ENCODE measurements at regions not wholly inside any gene's neighbourhood (a gene's known extent, or its start where the extent isn't known, plus 50 kb on each side); places are given as distances from the start of the nearest gene placed in this dataset.
"Not testable (repeated sequence)": the region's sequence is repeated elsewhere in the genome, so short reads cannot be mapped to it uniquely, and the experiment has no call there.

DNA sequence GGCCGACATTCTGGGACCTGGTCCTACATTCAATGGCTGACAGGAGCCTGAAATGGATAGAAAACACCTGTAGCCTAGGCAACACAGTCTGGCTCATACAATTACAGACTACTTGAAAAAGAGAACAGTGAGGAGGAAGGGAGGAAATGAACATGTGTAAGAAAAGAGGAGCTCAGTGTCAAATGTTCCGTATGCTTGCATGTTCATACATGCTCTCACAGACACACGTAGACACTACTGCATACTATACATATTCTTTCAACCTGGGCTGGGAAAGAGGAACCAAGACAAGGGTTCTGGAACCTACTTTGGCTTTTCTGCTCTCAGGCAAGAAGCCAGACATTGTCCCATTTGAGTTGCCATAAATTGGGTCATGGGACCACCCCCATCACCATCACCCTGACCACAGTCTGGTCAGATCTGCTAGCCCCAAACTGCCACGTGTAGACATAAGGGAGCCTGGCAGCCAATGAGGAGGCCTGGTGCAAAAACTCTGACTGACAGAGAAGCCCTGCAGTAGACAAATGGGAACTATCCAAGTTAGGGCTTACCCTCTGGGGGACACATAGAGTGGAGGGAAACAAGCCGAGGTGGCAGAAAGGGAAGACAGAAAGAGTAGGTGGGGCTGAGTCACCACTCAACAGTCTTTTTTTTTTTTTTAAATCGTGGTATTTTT lies 310.0 kb downstream of the SHQ1 start:
- in situ Hi-C loops (cut with MboI; ENCODE audit: low sequenced_read_pairs), result no loop called here

DNA sequence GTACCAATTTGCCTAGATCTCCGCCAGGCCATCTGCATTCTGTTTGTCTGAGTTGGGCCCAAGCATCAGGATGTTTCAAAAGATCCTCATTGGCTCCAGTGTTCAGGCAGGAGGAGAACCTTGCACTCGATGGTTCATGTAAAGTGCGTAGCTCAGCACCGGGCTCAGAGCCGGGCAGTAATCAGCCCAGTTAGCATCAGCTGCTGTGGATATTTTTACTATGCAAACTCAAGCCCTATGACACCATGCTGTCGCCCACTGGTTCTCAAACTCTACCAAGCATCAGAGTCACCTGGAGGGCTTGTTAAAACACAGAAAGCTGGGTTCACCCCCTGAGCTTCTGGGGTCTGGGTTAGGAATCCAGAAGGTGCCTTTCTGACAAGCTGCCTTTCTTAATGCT lies 310.8 kb downstream of the SHQ1 start:
- in situ Hi-C loops (cut with MboI; ENCODE audit: low sequenced_read_pairs), result no loop called here

DNA sequence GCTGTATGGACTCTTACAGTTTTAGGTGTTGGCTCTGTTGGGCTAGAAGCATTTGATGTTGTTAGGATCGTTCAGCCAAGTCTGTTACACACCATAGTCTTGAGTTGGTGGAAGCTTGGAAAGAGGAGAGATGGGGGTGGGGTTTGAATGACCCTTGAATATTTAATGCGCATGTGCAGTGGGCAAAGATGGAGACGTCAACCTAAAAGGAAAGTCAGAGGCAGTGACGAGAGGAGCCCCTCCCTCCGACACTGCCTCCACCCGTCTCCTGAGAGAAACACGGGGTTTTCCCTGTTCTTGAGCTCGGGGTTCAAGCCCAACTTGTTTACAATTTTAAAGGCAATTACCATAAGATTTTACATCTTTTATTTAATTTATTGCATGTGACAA lies 311.4 kb downstream of the SHQ1 start:
- in situ Hi-C loops (cut with MboI; ENCODE audit: low sequenced_read_pairs), result no loop called here

DNA sequence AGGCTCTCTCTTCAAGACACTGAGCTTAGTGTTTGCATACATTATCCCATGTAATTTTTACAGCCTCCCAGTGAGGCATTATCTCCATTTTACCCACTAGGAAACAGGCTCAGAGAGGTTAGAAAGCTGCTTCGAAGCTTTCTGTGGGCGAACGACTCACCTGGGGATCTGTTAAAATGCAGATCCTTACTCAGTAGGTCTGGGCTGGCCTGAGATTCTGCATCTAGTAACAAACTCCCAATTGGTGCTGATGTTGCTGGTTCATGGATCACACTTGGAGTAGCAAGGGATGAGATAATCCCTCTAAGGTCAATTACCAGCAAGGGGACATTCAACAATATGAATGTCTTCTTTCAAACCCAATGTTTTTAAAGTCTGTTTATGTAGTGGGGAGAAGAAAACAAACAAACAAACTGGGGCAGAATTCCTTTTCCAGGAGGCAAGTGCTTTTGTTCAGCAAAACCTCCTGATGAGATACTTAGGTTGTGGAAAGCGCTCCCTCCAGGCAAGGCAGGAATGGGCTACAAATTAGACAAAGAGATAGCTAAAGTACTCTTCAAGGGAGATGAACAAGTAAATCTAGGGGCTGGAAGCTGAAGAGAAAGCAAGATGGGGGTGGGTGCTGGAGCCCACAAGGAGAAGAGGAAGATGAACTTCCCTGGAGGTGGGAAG lies 311.9 kb downstream of the SHQ1 start:
- in situ Hi-C loops (cut with MboI; ENCODE audit: low sequenced_read_pairs), result no loop called here

DNA sequence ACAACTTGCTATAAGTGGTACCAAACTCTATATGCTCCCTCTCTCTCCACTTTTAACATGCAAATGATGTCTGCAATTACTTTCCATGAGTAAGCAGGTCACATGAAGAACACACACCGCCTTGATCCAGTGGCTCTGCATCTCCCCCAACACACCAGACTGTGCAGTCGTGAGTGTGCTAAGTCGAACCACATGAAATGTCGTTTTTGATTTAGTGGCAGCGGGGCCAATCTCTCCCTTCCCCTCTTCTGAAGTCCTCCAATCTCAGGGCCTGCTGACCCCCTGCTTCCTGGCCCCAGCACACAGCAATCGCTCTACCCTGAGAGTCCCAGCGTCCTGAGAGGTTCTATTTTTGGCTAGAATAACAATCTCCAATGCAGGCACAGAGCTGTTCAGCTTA lies 312.5 kb downstream of the SHQ1 start:
- in situ Hi-C loops (cut with MboI; ENCODE audit: low sequenced_read_pairs), result no loop called here

DNA sequence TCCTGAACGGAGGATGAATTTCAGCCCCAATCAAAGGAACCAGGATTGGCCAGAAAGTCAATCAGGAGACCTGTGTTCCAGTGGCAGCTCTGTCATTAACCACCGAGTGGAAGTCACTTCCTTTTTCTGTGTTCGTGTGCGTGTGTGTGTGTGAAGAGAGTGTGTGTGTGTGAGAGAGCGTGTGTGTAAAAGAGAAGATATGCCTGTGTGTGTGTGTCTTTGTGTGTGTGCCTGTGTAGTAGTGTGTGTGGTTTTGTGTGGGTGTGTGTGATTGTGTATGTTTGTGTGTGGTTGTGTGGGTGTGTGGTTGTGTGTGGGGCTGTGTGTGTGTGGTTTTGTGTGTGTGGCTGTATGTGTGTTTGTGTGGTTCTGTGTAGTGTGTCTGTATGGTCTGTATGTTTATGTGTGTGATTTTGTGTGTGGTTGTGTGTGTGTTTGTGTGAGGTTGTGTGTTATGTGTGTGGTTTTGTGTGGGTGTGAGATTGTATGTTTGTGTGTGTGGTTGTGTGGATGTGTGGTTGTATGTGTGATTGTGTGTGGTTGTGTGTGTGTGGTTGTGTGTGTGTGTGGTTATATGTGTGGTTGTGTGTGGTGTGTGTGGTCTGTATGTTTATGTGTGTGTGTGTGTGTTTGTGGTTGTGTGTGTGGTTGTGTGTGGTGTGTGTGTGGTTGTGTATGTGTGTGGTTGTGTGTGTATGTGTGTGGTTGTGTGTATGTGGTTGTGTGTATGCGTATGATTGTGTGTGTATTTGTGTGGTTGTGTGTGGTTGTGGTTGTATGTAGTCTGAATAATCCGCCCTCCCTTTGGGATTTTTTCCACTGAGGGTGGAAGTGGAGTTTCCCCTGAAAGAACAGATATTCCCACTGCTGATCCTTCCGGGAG lies 314.4 kb downstream of the SHQ1 start:
- in situ Hi-C loops (cut with MboI; ENCODE audit: low sequenced_read_pairs), result no loop called here

DNA sequence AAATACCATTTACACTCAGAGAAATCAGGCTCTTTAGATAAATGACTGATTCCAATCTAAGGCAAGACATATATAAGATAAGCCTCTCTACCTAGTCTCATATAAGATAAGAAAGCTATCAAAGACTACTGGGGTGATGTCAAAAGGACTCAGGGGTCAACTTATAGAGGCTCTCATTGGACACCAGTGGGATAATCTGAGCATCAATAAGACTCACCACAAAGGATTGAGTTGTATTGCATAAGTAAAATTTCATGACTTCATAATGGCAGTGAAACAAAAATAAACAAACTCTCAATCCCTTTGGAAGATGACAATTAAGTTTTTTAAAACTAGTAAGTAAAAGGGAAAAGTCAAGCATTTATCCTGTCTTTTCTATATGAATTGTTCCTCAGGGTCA lies 317.8 kb downstream of the SHQ1 start:
- in situ Hi-C loops (cut with MboI; ENCODE audit: low sequenced_read_pairs), result no loop called here

DNA sequence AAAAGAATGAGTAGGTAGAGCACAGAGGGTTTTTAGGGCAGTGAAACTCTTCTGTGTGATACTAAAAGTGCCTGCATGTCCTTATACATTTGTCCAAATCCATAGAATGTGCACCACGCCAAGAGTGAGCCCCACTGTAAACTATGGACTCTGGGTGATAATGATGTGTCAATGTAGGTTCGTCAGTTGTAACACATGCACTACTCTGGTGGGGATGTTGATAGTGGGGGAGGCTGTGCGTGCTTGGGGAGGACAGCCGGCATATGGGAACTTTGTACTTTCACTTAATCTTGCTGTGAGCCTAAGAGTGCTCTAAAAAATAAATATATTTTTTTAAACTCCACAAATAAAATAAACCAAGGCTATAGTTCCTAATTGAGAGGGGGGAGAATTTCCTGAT lies 319.2 kb downstream of the SHQ1 start:
- in situ Hi-C loops (cut with MboI; ENCODE audit: low sequenced_read_pairs), result no loop called here

DNA sequence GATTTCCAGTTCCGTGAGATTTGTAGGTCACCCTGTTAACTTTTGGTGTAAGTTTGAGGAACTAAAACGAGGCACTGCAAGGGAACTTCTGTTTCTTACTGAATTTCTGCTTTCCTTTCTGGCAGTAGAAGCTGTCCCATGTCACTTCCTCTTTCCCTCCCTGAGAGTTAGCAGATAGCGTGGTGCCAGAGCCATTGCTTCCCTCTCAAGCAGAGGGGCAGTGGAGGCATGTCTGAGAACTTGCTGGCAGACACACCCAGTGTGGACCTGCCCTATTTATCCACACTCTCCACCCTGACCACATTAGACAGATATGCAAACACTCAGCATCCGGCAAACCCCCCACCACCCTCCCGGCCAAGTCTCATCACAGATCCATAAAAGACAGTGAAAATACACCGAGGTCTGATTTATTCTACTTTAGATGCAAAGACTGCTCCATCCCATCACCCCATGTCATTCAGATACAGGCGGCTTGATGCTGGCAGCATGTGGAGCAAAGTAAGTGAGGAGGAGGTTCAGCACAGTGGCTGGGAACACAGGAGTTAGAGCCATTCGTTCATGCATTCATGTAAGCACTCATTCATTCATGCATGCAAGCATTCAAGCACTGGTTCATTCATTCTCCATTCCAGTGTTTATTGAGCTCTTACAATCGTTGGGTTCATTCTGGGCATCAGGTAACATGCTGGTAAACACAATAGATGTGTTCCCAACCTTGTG lies 324.7 kb downstream of the SHQ1 start:
- in situ Hi-C loops (cut with MboI; ENCODE audit: low sequenced_read_pairs), result no loop called here

DNA sequence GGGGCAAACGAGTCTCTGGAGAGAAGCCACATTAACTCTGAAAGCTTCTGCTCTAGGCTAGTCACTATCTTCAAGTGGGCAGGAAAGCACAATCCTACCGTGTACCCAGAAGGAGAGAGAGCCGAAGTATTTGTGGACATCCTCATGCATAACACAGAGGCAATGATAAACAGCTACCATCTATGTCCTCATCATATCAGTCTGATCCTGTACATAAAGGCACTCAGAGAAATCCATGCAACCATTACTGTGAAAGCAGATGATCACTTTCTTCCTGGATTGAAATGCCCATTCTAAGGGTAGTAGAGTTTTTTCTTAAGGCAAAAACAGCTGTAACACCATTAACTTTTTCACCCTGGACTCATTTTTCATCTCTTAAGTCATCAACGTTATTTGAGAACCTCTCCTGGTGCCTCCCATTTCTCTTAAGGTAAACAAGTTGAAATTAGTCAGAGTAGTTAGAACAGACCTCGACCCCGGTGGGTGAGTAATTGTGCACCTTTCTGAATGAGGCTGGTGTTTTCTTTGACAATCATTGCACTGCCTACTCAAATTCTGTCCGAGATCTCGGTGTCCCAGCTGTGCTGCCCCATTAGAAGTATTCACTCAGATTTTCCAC lies 327.4 kb downstream of the SHQ1 start:
- in situ Hi-C loops (cut with MboI; ENCODE audit: low sequenced_read_pairs), result no loop called here

DNA sequence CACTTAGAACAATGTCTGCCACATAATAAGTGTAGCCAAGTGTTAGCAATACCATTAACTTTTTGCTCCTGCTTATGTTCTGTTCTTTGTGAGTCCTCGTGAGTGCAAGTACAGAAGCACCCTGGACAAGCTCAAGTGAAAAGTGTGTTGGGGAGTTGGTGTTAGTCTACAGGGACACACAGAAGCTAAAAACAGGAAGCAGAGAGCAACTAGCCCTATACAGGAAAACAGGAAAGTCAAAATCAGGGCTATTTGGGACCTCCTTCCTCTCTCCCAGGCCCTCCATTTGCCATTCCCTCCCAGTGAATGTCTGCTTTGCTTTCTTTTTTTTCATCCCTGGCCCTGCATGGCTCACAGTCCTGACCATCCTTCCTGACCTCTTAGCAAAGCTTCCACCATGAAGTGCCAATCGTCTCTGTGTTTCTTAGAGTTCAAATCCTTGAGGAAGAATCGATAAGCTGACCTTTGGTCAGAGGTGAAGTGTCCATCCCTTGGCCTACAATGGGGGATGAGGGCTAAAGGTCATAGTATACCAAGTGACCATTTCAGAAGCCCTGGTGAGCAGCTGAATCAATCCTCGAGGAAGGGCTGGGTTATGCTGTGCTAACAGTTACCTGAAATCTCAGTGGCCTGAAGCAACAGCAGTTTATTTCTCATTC lies 328.2 kb downstream of the SHQ1 start:
- in situ Hi-C loops (cut with MboI; ENCODE audit: low sequenced_read_pairs), result no loop called here

DNA sequence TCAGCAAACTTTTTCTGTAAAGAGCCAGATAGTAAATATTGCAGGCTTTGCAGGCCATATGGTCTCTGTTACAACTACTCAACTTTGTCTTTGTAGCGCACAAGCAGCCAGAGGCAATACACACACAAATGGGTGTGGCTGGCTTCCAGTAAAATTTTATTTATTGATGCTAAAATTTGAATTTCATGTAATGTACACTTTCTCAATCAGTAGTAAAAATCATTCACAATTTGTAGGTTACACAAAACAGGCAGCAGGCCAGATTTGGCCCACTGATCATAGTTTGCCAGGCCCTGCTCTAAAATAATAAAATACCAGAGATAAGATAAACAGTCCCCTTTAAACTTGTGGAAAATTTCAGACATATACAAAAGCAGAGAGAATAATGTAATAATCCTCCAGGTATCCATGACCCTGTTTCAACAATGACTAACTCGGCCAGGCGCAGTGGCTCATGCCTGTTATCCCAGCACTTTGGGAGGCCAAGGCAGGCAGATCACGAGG lies 330.3 kb downstream of the SHQ1 start:
- in situ Hi-C loops (cut with MboI; ENCODE audit: low sequenced_read_pairs), result no loop called here

DNA sequence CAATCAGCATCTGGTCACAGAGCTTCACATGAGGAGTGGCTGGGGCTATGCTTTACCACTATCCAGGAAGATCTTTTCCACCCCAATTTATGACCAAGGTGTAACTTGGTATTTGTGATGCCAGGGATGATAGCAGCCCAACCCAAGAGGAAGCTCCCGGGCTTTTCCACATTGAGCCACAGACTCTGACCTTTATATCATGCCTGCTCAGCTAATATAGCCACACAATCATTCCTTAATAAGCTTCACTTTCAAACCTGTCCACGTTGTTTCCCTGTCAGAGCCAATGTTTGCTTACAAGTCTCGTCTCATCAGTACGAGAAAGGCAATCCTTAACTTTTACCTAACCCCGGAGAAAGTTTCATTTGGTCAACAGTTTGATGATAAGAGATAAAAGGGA lies 330.9 kb downstream of the SHQ1 start:
- in situ Hi-C loops (cut with MboI; ENCODE audit: low sequenced_read_pairs), result no loop called here

DNA sequence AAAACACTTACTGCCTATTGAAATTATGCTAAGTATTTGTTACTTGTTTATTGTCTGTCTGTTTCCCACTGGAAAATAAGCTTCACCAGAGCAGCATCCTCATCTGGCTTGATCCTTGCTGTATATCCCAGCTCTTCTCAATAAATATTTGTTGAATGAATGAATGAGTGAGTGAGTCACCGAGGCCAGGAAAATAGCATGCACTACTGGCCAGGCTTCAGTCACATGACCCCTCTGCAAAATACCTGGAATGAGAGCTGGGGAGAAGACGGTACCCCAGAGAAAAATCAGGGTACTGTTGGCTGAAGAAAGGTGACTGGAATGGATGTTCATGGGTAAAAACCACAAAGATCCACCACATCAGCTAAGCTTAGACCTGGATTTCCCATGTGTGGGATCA lies 331.9 kb downstream of the SHQ1 start:
- in situ Hi-C loops (cut with MboI; ENCODE audit: low sequenced_read_pairs), result no loop called here

DNA sequence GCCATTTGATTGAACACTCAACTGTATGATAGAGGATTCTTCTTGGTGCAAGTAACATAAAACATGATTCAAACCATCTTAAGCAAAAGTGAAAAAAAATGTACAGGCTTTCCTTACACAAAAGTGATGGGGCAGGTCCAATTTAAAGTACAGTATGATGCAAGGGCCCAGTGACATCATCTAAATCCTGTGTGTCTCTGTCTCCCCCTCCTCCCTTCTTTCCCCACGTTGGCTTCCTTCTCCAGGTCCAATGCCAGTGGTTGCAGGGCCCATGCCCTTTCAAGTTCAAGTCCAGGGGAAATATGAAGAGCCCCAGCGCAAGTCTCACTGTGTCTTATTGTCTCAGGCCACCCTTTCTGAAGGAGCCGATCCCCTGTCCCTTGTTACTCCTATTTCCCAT lies 332.3 kb downstream of the SHQ1 start:
- in situ Hi-C loops (cut with MboI; ENCODE audit: low sequenced_read_pairs), result no loop called here

DNA sequence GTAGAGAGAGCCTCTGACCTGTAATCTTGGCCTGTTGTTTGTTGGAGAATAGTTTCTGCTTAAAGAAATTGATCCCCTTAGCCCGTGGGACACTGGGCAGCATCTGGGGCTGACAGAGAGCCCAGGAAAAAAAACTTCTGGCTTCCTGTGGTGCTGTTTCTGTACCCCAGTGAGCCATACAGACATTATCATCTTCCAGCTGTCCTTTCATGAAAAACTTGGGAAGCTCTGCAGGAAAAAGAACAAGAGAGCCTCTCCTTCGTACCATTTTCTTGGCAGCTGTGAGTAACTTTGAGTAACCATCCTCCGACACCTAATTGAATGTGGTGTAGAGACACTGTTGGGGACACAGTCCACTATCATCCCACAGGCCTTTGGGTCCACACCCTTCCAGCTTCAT lies 333.0 kb downstream of the SHQ1 start:
- in situ Hi-C loops (cut with MboI; ENCODE audit: low sequenced_read_pairs), result no loop called here

DNA sequence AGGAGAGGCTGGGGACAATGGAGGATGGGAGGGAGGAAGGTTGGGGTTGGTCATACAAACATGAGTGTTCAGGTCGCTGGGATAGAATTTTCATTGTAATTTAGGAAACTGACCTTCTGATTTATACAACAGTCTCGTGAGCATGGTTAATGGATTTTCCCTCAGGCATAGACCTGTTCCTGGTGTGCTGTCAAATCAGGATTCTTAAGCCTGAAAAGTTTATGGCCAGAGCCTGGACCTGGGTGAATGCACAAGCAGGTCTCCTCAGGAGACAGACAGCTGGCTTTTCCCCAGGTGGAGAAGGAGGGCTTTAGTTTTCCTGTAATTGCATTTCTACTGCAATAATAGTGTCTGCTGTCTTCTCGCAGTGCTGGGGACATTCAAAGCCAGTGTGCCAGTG lies 338.0 kb downstream of the SHQ1 start:
- in situ Hi-C loops (cut with MboI; ENCODE audit: low sequenced_read_pairs), result no loop called here

DNA sequence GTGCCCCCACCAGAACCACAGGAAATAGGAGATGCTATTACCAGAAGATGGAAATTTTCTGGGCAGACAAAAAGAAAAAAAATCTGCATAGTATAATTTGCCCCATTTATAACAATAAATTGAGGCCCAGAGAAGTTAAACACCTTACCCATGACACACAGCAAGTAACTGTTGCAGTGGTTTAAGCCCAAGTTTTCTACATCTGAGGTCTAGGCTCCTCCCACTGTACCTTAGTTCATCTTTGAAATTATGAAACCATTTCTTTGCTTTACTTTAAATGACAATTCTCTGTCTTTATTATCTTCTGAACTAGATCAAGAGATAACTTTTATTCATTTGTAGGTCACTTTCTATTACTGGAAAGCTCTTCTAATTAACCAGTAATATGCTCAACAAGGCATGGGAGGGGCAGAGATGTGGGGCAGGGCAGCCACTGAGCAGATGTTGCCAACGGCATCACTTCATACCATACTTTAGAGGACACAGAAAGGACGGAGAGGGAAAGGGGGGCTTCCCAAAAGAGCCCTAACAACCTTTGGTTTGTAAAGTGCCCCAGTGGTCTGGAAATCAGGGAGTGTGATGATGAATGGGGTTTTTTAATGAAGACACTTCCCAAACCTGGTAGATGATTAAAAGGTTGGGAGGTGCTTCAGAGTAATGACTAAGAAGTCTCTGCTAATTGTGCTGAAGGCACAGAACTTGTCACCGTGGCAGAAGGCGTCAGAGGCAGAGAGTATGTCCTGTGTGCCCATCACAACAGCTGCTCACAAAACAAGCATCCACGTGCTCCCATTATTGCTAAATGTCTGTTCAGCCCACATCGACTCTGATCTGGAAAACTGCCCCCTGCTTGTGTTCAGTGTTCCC lies 342.5 kb downstream of the SHQ1 start:
- in situ Hi-C loops (cut with MboI; ENCODE audit: low sequenced_read_pairs), result no loop called here

DNA sequence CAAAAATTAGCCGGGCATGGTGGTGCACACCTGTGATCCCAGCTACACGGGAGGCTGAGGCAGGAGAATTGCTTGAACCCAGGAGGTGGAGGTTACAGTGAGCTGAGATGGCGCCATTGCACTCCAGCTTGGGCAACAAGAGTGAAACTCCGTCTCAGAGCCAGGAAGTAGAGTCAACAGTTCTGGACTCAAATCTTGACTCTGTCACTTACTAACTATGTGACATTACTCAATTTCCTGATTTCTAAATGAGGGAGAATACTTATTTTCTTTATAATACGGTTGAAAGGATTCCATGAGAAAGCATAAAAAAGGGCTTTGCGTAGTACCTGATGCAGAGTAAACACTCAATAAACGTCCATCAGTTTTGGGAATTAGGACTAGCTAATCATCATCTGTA lies 350.7 kb downstream of the SHQ1 start:
- in situ Hi-C loops (cut with MboI; ENCODE audit: low sequenced_read_pairs), result not testable (repeated sequence)

All from HL-60/S4 treated with retinoic acid at 250 ng/mL for 4 days and 3 days (cell line).